NCI-H82 treated with DMSO at 0.1 percent for 48 hours (cell line): ENCODE measurements at regions not wholly inside any gene's neighbourhood (a gene's known extent, or its start where the extent isn't known, plus 50 kb on each side); places are given as distances from the start of the nearest gene placed in this dataset.
A peak's percentile ranks its signal among the peaks of the same experiment; 100 is the strongest.
"Not testable (repeated sequence)": the region's sequence is repeated elsewhere in the genome, so short reads cannot be mapped to it uniquely, and the experiment has no call there.

Experiments
- DNase-seq: peaks from one replicate; lab custom pipeline; 2025; ENCODE audit not compliant: unreplicated experiment; lab: John Stamatoyannopoulos, UW

GRCh38 chr2:185633621-185634020 is 105.0 kb upstream of the FSIP2 start:
- DNase-seq, result peak; percentile 54

- no peak for DNase-seq
These were observed 99.8 kb upstream of the FSIP2 start for GRCh38 chr2:185638771-185639170.

GRCh38 chr2:185640588-185640987 is 98.0 kb upstream of the FSIP2 start:
- no peak for DNase-seq

- no peak for DNase-seq
These were observed 95.2 kb upstream of the FSIP2 start for GRCh38 chr2:185643434-185643833.

GRCh38 chr2:185644828-185645227 is 93.8 kb upstream of the FSIP2 start:
- no peak for DNase-seq

- DNase-seq, result no peak
These were observed 93.1 kb upstream of the FSIP2 start for GRCh38 chr2:185645529-185645928.

GRCh38 chr2:185658750-185659149 is 79.9 kb upstream of the FSIP2 start:
- no peak for DNase-seq

GRCh38 chr2:185663811-185664210 is 74.8 kb upstream of the FSIP2 start:
- DNase-seq, result no peak

- no peak for DNase-seq
These were observed 74.2 kb upstream of the FSIP2 start for GRCh38 chr2:185664384-185664783.

- no peak for DNase-seq
These were observed 73.3 kb upstream of the FSIP2 start for GRCh38 chr2:185665251-185665814.

- no peak for DNase-seq
These were observed 71.2 kb upstream of the FSIP2 start for GRCh38 chr2:185667452-185667851.

GRCh38 chr2:185668710-185669109 is 69.9 kb upstream of the FSIP2 start:
- DNase-seq, result no peak

GRCh38 chr2:185674232-185674631 is 64.4 kb upstream of the FSIP2 start:
- DNase-seq, result no peak

- no peak for DNase-seq
These were observed 62.3 kb upstream of the FSIP2 start for GRCh38 chr2:185676316-185676715.

- DNase-seq, result not testable (repeated sequence)
These were observed 51.6 kb upstream of the FSIP2 start for GRCh38 chr2:185687001-185687400.

- no peak for DNase-seq
These were observed 50.6 kb upstream of the FSIP2 start for GRCh38 chr2:185687967-185688366.
